ENCODE measurements at regions not wholly inside any gene's neighbourhood (a gene's known extent, or its start where the extent isn't known, plus 50 kb on each side); places are given as distances from the start of the nearest gene placed in this dataset.
A peak's percentile ranks its signal among the peaks of the same experiment; 100 is the strongest.
"Not testable (repeated sequence)": the region's sequence is repeated elsewhere in the genome, so short reads cannot be mapped to it uniquely, and the experiment has no call there.

- not testable (repeated sequence) for ATAC-seq; H3K4me1 ChIP-seq (ENCODE audit: insufficient read depth, low read length); BruUV-seq (replicated peaks)
Measured at GRCh38 chr9:65223986-65224385, 61.0 kb downstream of the FOXD4L5 start.

DNA sequence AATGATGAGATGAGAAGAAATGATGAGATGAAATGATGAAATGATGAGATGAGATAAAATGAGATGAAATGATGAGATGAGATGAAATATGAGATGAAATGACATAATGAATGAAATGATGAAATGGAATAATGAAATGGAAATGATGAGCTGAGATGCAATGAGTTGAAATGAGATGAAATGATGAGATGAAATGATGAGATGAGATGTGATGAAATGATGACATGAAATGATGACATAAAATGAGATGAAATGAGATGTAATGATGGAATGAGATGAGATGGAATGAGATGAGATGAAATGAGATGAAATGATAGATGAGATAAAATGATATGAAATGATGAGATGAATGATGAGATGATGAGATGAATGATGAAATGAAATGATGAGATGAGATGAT lies 76.2 kb downstream of the FOXD4L5 start:
- TF ChIP-seq CREB1 (IDR thresholded peaks at IDR 0.05): peak; percentile 38; the same call in 1 of the 2 replicates
- DNase-seq (ENCODE audit: low spot score); CTCF ChIA-PET (ENCODE audit: low intra/inter-chr PET ratio, low total read pairs); TF ChIP-seq CREB1, ATF7 (CRISPR knock-in tag; IDR thresholded peaks at IDR 0.05): not testable (repeated sequence)
- TF ChIP-seq ATF7 (IDR thresholded peaks at IDR 0.05): peak; percentile 73

More at GRCh38 chr9:65223986-65224385, 61.0 kb downstream of the FOXD4L5 start:
- WGBS (ENCODE audit: low lambda C conversion rate): 6% methylated on average over 2 of the region's 2 CpGs
- FAIRE-seq; H3K9ac ChIP-seq (ENCODE audit: insufficient read depth, low read depth, low read length); H3K9me3 ChIP-seq (ENCODE audit: low read length); in situ Hi-C loops (cut with HindIII; ENCODE audit: extremely low pct_ligation_motif_present, low pct_unique_long_range_greater_than_20kb); CTCF ChIA-PET (ENCODE audit: low intra/inter-chr PET ratio, low total read pairs); H3K79me2 ChIP-seq (ENCODE audit: insufficient read depth, low read length); H3K27me3 ChIP-seq (ENCODE audit: control insufficient read depth in 1 of 2, insufficient read depth in 2 of 2, low read length in 2 of 2); POLR2A ChIA-PET; intact Hi-C loops (cut with micrococcal nuclease; ENCODE audit: unreplicated experiment); H3K27ac ChIP-seq (ENCODE audit: extremely low read length, insufficient read depth, low read length); H3K36me3 ChIP-seq (replicated peaks in 1 of 2; ENCODE audit: control insufficient read depth in 1 of 2, insufficient read depth in 2 of 2, low read length in 2 of 2); H2AFZ ChIP-seq (ENCODE audit: low read length); H3K4me2 ChIP-seq (ENCODE audit: low read depth, low read length); DNase-seq (ENCODE audit: low spot score); H4K20me1 ChIP-seq (ENCODE audit: insufficient read depth, low read length); H3K4me3 ChIP-seq (replicated peaks in 1 of 3; ENCODE audit: insufficient read depth in 1 of 3, low read depth in 2 of 3, low read length in 3 of 3): not testable (repeated sequence)

More for the DNA sequence above, 76.2 kb downstream of the FOXD4L5 start:
- H3K79me2 ChIP-seq (ENCODE audit: insufficient read depth, low read length); H3K9me3 ChIP-seq (ENCODE audit: low read length); H3K27me3 ChIP-seq (ENCODE audit: control insufficient read depth in 1 of 2, insufficient read depth in 2 of 2, low read length in 2 of 2); intact Hi-C loops (cut with micrococcal nuclease; ENCODE audit: unreplicated experiment); BruUV-seq (replicated peaks); H2AFZ ChIP-seq (ENCODE audit: low read length); ATAC-seq; H3K4me3 ChIP-seq (replicated peaks in 1 of 3; ENCODE audit: insufficient read depth in 1 of 3, low read depth in 2 of 3, low read length in 3 of 3); H3K36me3 ChIP-seq (replicated peaks in 1 of 2; ENCODE audit: control insufficient read depth in 1 of 2, insufficient read depth in 2 of 2, low read length in 2 of 2); H3K4me1 ChIP-seq (ENCODE audit: insufficient read depth, low read length); H3K4me2 ChIP-seq (ENCODE audit: low read depth, low read length); FAIRE-seq; POLR2A ChIA-PET; H4K20me1 ChIP-seq (ENCODE audit: insufficient read depth, low read length); H3K27ac ChIP-seq (ENCODE audit: extremely low read length, insufficient read depth, low read length); H3K9ac ChIP-seq (ENCODE audit: insufficient read depth, low read depth, low read length); in situ Hi-C loops (cut with HindIII; ENCODE audit: extremely low pct_ligation_motif_present, low pct_unique_long_range_greater_than_20kb): not testable (repeated sequence)

Data from HepG2 (cell line).